ENCODE measurements at regions not wholly inside any gene's neighbourhood (a gene's known extent, or its start where the extent isn't known, plus 50 kb on each side); places are given as distances from the start of the nearest gene placed in this dataset.

DNA sequence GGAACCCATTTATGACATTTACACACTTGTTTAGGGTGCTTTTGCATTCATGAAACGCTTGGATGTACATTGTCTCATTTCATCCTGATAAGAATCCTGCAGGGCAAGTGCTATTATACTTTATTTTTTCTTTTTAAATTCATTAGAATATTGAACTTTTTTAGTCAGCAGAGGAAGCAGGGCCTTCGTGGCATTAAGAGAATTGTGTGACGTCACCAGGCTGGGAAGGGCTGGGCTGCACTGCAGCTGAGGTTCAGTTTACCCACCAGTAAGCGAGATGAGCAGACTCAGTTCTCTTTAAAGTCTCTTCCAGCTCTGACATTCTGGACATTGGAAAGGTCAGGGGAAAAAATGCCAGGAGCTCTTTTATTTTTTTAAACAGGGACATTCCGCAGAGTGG, 159.0 kb downstream of the MRM1 start:
- Mint-ChIP-seq H3K27me3 (ENCODE audit: low read depth) (peaks cover 15% of the 10 kb centered on the region), H3K36me3 (no peaks in the 10 kb centered on the region), H3K4me1 (peaks cover 3% of the 10 kb centered on the region), H3K9me3 (no peaks in the 10 kb centered on the region), H3K27ac (no peak overlapping the region), H3K4me3 (no peak overlapping the region)
- no peak for DNase-seq (ENCODE audit: low spot score in 2 of 2, unreplicated experiment in 2 of 2)
- no peak for TF ChIP-seq CTCF (IDR thresholded peaks at IDR 0.05; ENCODE audit: unreplicated experiment)

GRCh38 chr17:36761203-36761950, 160.0 kb downstream of the MRM1 start:
- Mint-ChIP-seq H3K9me3 (no peaks in the 10 kb centered on the region), H3K4me3 (no peak overlapping the region), H3K27ac (no peak overlapping the region), H3K4me1 (peaks cover 3% of the 10 kb centered on the region), H3K27me3 (ENCODE audit: low read depth) (peaks cover 15% of the 10 kb centered on the region), H3K36me3 (no peaks in the 10 kb centered on the region)
- no peak for TF ChIP-seq CTCF (IDR thresholded peaks at IDR 0.05; ENCODE audit: unreplicated experiment)
- no peak for DNase-seq (ENCODE audit: low spot score in 2 of 2, unreplicated experiment in 2 of 2)

GRCh38 chr17:36765436-36766043, 164.2 kb downstream of the MRM1 start:
- H3K9me3 Mint-ChIP-seq = no peaks in the 10 kb centered on the region
- no peak for DNase-seq (ENCODE audit: low spot score in 2 of 2, unreplicated experiment in 2 of 2)
- H3K27ac Mint-ChIP-seq = no peak overlapping the region
- H3K36me3 Mint-ChIP-seq = no peaks in the 10 kb centered on the region
- H3K4me3 Mint-ChIP-seq = no peak overlapping the region
- H3K4me1 Mint-ChIP-seq = peaks cover 3% of the 10 kb centered on the region
- H3K27me3 Mint-ChIP-seq (ENCODE audit: low read depth) = peaks cover 27% of the 10 kb centered on the region
- TF ChIP-seq CTCF (IDR thresholded peaks at IDR 0.05; ENCODE audit: unreplicated experiment) = no peak

DNA sequence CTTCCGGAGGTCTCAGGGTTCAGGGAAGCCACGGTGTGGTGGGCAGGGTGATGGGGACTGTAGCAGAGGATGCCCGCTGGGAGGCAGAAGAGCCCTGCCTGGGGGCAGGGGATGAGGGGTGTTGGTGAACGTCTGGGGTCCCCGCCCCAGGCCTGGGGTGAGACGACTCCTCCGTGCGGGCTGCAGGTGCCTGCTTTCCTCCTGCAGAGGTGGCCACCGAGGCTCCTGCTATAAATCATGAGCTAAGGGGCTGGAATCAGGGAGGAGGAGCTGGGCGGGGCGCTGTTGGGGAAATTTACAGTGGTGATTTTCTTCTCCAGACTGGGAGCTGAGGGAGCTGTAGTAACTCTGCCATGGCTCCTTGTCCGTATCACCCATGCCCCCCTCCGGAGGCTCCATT, 167.0 kb downstream of the MRM1 start:
- DNase-seq (ENCODE audit: low spot score in 2 of 2, unreplicated experiment in 2 of 2) = no peak
- H3K4me3 Mint-ChIP-seq = no peak overlapping the region
- H3K9me3 Mint-ChIP-seq = no peaks in the 10 kb centered on the region
- no peaks in the 10 kb centered on the region for H3K36me3 Mint-ChIP-seq
- no peak for TF ChIP-seq CTCF (IDR thresholded peaks at IDR 0.05; ENCODE audit: unreplicated experiment)
- H3K27ac Mint-ChIP-seq = no peak overlapping the region
- H3K27me3 Mint-ChIP-seq (ENCODE audit: low read depth) = peaks cover 53% of the 10 kb centered on the region
- H3K4me1 Mint-ChIP-seq = peaks cover 3% of the 10 kb centered on the region

DNA sequence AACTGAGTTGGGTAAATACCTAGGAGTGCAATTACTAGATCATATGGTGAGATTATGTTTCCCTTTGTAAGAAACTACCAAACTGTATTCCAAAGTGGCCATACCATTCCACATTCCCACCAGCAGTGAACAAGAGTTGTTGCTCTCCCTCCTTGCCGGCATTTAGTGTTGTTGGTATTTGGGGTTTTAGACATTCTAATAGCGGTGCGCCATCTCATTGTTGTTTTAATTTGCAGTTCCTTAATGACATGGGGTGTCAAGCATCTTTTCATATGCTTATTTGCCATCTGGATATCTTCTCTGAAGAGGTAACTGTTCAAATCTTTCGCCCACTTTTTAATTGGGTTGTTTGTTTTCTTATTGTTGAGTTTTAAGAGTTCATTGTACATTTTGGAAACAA, 164.2 kb upstream of the LHX1 start:
- DNase-seq (ENCODE audit: low spot score in 2 of 2, unreplicated experiment in 2 of 2) = no peak
- H3K27ac Mint-ChIP-seq = no peak overlapping the region
- H3K4me3 Mint-ChIP-seq = no peak overlapping the region
- no peaks in the 10 kb centered on the region for H3K4me1 Mint-ChIP-seq
- no peaks in the 10 kb centered on the region for H3K36me3 Mint-ChIP-seq
- peaks cover 84% of the 10 kb centered on the region for H3K27me3 Mint-ChIP-seq (ENCODE audit: low read depth)
- no peak for TF ChIP-seq CTCF (IDR thresholded peaks at IDR 0.05; ENCODE audit: unreplicated experiment)
- no peaks in the 10 kb centered on the region for H3K9me3 Mint-ChIP-seq

All from mesothelial cell of epicardium (in vitro differentiated cells).